ENCODE measurements at regions not wholly inside any gene's neighbourhood (a gene's known extent, or its start where the extent isn't known, plus 50 kb on each side); places are given as distances from the start of the nearest gene placed in this dataset.

DNA sequence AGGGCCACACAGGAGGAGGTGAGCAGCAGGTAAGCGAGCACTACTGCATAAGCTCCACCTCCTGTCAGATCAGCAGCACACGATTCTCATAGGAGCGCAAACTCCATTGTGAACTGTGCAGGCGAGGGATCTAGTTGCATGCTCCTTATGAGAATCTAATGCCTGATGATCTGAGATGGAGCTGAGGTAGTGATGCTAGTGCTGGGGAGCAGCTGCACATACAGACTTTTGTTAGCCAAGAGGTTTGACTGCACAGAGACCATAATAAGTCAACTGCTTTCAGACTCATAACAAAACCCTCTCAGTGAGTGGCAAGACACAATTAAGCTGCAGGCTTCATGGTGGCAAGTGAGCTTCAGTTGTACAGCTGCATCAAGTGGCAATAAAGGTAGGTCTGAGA, 83.4 kb downstream of the PSMG1 start:
- H3K4me3 ChIP-seq (ENCODE audit: low read depth, low read length) = no peak overlapping the region
- H3K9me3 ChIP-seq (ENCODE audit: control insufficient read depth, insufficient read depth, low read depth, low read length) = no peaks in the 10 kb centered on the region
- ChIA-PET POLR2A (interaction anchor here (1.1 kb wide), 1 partner anchor 15 kb away, joined by 3 read pairs; no protein-coding TSS in a partner anchor), CTCF (interaction anchor here (0.6 kb wide), 1 partner anchor 294 kb away, joined by 3 read pairs; the partner anchor contains the start of gene ETS2)
- no peak overlapping the region for H3K27ac ChIP-seq (ENCODE audit: extremely low read depth, low read depth, low read length)
- TF ChIP-seq ZNF610 (tag by site-specific recombination; IDR thresholded peaks at IDR 0.05; ENCODE audit: borderline replicate concordance) = 0 out of 2 replicates have a peak, but pooled peaks have one; percentile 44
- TF ChIP-seq ZFP69B (tag by site-specific recombination; IDR thresholded peaks at IDR 0.05) = no peak
- TF ChIP-seq ZNF239 (tag by site-specific recombination; IDR thresholded peaks at IDR 0.05) = no peak
- TF ChIP-seq, protein P1, sequence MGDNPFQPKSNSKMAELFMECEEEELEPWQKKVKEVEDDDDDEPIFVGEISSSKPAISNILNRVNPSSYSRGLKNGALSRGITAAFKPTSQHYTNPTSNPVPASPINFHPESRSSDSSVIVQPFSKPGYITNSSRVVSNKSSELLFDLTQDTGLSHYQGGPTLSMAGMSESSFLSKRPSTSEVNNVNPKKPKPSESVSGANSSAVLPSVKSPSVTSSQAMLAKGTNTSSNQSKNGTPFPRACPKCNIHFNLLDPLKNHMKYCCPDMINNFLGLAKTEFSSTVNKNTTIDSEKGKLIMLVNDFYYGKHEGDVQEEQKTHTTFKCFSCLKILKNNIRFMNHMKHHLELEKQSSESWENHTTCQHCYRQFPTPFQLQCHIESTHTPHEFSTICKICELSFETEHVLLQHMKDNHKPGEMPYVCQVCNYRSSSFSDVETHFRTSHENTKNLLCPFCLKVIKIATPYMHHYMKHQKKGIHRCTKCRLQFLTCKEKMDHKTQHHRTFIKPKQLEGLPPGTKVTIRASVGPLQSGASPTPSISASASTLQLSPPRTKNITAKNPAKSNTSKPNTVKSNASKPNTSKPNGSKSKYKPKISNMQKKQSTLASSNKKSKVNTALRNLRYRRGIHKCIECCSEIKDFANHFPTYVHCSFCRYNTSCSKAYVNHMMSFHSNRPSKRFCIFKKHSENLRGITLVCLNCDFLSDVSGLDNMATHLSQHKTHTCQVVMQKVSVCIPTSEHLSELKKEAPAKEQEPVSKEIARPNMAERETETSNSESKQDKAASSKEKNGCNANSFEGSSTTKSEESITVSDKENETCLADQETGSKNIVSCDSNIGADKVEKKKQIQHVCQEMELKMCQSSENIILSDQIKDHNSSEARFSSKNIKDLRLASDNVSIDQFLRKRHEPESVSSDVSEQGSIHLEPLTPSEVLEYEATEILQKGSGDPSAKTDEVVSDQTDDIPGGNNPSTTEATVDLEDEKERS (tag by site-specific recombination; IDR thresholded peaks at IDR 0.05) = no peak
- no peak for TF ChIP-seq ZNF639 (tag by site-specific recombination; IDR thresholded peaks at IDR 0.05)
- peak; percentile 37 for TF ChIP-seq SETDB1 (IDR thresholded peaks at IDR 0.05; ENCODE audit: insufficient read length, low read length)
- TF ChIP-seq SALL2 (tag by site-specific recombination; IDR thresholded peaks at IDR 0.05; ENCODE audit: borderline replicate concordance) = no peak
- TF ChIP-seq ZNF544 (tag by site-specific recombination; IDR thresholded peaks at IDR 0.05) = no peak
- no peak for TF ChIP-seq GLIS1 (tag by site-specific recombination; IDR thresholded peaks at IDR 0.05)
- TF ChIP-seq AEBP2 (tag by site-specific recombination; IDR thresholded peaks at IDR 0.05; ENCODE audit: borderline replicate concordance) = no peak
- no peak for TF ChIP-seq ZNF175 (tag by site-specific recombination; IDR thresholded peaks at IDR 0.05)
- no peak for TF ChIP-seq ZEB2 (tag by site-specific recombination; IDR thresholded peaks at IDR 0.05)
- TF ChIP-seq GLI2 (tag by site-specific recombination; IDR thresholded peaks at IDR 0.05; ENCODE audit: borderline replicate concordance, low read depth) = no peak
- peak; percentile 95 for TF ChIP-seq ZNF37A (tag by site-specific recombination; IDR thresholded peaks at IDR 0.05)
- TF ChIP-seq ZNF76 (tag by site-specific recombination; IDR thresholded peaks at IDR 0.05; ENCODE audit: borderline replicate concordance, low read depth) = no peak
- TF ChIP-seq INSM2 (tag by site-specific recombination; IDR thresholded peaks at IDR 0.05) = no peak
- no peak for TF ChIP-seq ZNF629 (tag by site-specific recombination; IDR thresholded peaks at IDR 0.05)
- no peak for TF ChIP-seq ZNF132 (tag by site-specific recombination; IDR thresholded peaks at IDR 0.05; ENCODE audit: borderline replicate concordance)
- TF ChIP-seq ZIC2 (tag by site-specific recombination; IDR thresholded peaks at IDR 0.05) = no peak
- TF ChIP-seq, protein P2, sequence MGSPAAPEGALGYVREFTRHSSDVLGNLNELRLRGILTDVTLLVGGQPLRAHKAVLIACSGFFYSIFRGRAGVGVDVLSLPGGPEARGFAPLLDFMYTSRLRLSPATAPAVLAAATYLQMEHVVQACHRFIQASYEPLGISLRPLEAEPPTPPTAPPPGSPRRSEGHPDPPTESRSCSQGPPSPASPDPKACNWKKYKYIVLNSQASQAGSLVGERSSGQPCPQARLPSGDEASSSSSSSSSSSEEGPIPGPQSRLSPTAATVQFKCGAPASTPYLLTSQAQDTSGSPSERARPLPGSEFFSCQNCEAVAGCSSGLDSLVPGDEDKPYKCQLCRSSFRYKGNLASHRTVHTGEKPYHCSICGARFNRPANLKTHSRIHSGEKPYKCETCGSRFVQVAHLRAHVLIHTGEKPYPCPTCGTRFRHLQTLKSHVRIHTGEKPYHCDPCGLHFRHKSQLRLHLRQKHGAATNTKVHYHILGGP (tag by site-specific recombination; IDR thresholded peaks at IDR 0.05) = no peak
- TF ChIP-seq TRIM28 (IDR thresholded peaks at IDR 0.05; ENCODE audit: borderline replicate concordance, low read length) = peak; percentile 64; the same call in 1 of the 2 replicates
- no peak for TF ChIP-seq IKZF3 (tag by site-specific recombination; IDR thresholded peaks at IDR 0.05)
- TF ChIP-seq ZNF169 (tag by site-specific recombination; IDR thresholded peaks at IDR 0.05) = no peak
- H3K4me1 ChIP-seq (ENCODE audit: control insufficient read depth, insufficient read depth, low read length) = no peaks in the 10 kb centered on the region
- H3K36me3 ChIP-seq (ENCODE audit: control insufficient read depth in 2 of 2, insufficient read depth in 1 of 2, low read length in 2 of 2) = no peaks in the 10 kb centered on the region
